HEK293 (cell line): ENCODE measurements at regions not wholly inside any gene's neighbourhood (a gene's known extent, or its start where the extent isn't known, plus 50 kb on each side); places are given as distances from the start of the nearest gene placed in this dataset.

ENCODE experiments used
- CTCF ChIA-PET: fragments of 350-600 bp; formaldehyde crosslinking; extraction: SDS; loops from one replicate; lab custom pipeline; 2021; ENCODE audit warnings: antibody characterized with exemption; lab: Yijun Ruan, JAX
- POLR2A ChIA-PET: fragments of 300-600 bp; formaldehyde crosslinking; extraction: SDS; loops from one replicate; lab custom pipeline; 2020; ENCODE audit warnings: antibody characterized with exemption, inconsistent platforms; lab: Yijun Ruan, JAX
- H3K27ac ChIP-seq: fragments of 200-500 bp; sonication (Bioruptor generic); 2 replicates; pipeline ENCODE4 v1.5.1; 2014; ENCODE audit warnings: low read depth, low read length, control low read depth, inconsistent platforms; ENCODE audit errors: extremely low read depth
- H3K36me3 ChIP-seq, 2 experiments: fragments of 200-500 bp in 1 of 2; sonication (Bioruptor generic) in 1 of 2; 1 replicate in 1 of 2; 2 replicates in 1 of 2; pipeline ENCODE4 v1.5.1; 2014 to 2017; ENCODE audit warnings: inconsistent platforms in 2 of 2, low read length in 2 of 2; ENCODE audit not compliant: control insufficient read depth in 2 of 2, insufficient read depth in 1 of 2
- H3K4me1 ChIP-seq: fragments of 200-500 bp; sonication (Bioruptor generic); 2 replicates; pipeline ENCODE4 v1.5.1; 2014; ENCODE audit warnings: mild to moderate bottlenecking, low read length, inconsistent platforms; ENCODE audit not compliant: control insufficient read depth, insufficient read depth
- H3K4me3 ChIP-seq: 2 replicates; pipeline ENCODE4 v1.5.1; 2011; ENCODE audit warnings: low read depth, mild to moderate bottlenecking, control low read depth, low read length, moderate library complexity
- H3K9me3 ChIP-seq: fragments of 200-500 bp; sonication (Bioruptor generic); 2 replicates; pipeline ENCODE4 v1.5.1; 2014; ENCODE audit warnings: low read depth, low read length, inconsistent platforms; ENCODE audit not compliant: control insufficient read depth, insufficient read depth
- BCL6B ChIP-seq: fragments of 450-650 bp; formaldehyde crosslinking; IDR thresholded peaks from 2 replicates; pipeline ENCODE4 v1.5.1; 2017; ENCODE audit warnings: missing biosample characterization, missing genetic modification characterization
- GFI1B ChIP-seq: fragments of 450-650 bp; formaldehyde crosslinking; IDR thresholded peaks from 2 replicates; pipeline ENCODE4 v1.5.1; 2016; ENCODE audit warnings: missing biosample characterization, missing genetic modification characterization
- KLF17 ChIP-seq: fragments of 450-650 bp; formaldehyde crosslinking; IDR thresholded peaks from 2 replicates; pipeline ENCODE4 v1.5.1; 2016; ENCODE audit warnings: missing biosample characterization, missing genetic modification characterization
- MEIS1 ChIP-seq: sonication (generic); formaldehyde crosslinking; IDR thresholded peaks from 2 replicates; pipeline ENCODE4 v1.8.1; 2022; ENCODE audit warnings: missing genetic modification reagents, mild to moderate bottlenecking, borderline replicate concordance
- SCRT2 ChIP-seq: fragments of 450-650 bp; formaldehyde crosslinking; IDR thresholded peaks from 2 replicates; pipeline ENCODE4 v1.5.1; 2016; ENCODE audit warnings: missing biosample characterization, missing genetic modification characterization
- SP3 ChIP-seq: fragments of 450-650 bp; formaldehyde crosslinking; IDR thresholded peaks from 2 replicates; pipeline ENCODE4 v1.5.1; 2016; ENCODE audit warnings: missing biosample characterization, missing genetic modification characterization
- TCF7L2 ChIP-seq: IDR thresholded peaks from 2 replicates; pipeline ENCODE4 v1.6.1; 2011; ENCODE audit warnings: low read depth, mild to moderate bottlenecking, inconsistent platforms, low read length, moderate library complexity, borderline replicate concordance
- ZBTB17 ChIP-seq: fragments of 450-650 bp; formaldehyde crosslinking; IDR thresholded peaks from 2 replicates; pipeline ENCODE4 v1.5.1; 2016; ENCODE audit warnings: missing biosample characterization, missing genetic modification characterization
- ZBTB49 ChIP-seq: fragments of 450-650 bp; formaldehyde crosslinking; IDR thresholded peaks from 2 replicates; pipeline ENCODE4 v1.5.1; 2016; ENCODE audit warnings: missing biosample characterization, missing genetic modification characterization, low read depth
- ZBTB6 ChIP-seq: fragments of 450-650 bp; formaldehyde crosslinking; IDR thresholded peaks from 2 replicates; pipeline ENCODE4 v1.5.1; 2017; ENCODE audit warnings: missing biosample characterization, missing genetic modification characterization
- ZNF140 ChIP-seq: fragments of 450-650 bp; formaldehyde crosslinking; IDR thresholded peaks from 2 replicates; pipeline ENCODE4 v1.5.1; 2016; ENCODE audit warnings: missing biosample characterization, missing genetic modification characterization
- ZNF16 ChIP-seq: fragments of 450-650 bp; formaldehyde crosslinking; IDR thresholded peaks from 2 replicates; pipeline ENCODE4 v1.5.1; 2016; ENCODE audit warnings: low read depth, missing biosample characterization, missing genetic modification characterization
- ZNF174 ChIP-seq: fragments of 450-650 bp; formaldehyde crosslinking; IDR thresholded peaks from 2 replicates; pipeline ENCODE4 v1.5.0; 2017; ENCODE audit warnings: missing biosample characterization, mild to moderate bottlenecking, missing genetic modification characterization
- ZNF302 ChIP-seq: fragments of 450-650 bp; formaldehyde crosslinking; IDR thresholded peaks from 2 replicates; pipeline ENCODE4 v1.5.1; 2016; ENCODE audit warnings: missing biosample characterization, missing genetic modification characterization, low read depth
- ZNF341 ChIP-seq: fragments of 450-650 bp; formaldehyde crosslinking; IDR thresholded peaks from 2 replicates; pipeline ENCODE4; 2016; ENCODE audit warnings: low read depth, missing biosample characterization, missing genetic modification characterization
- ZNF362 ChIP-seq: fragments of 450-650 bp; formaldehyde crosslinking; IDR thresholded peaks from 2 replicates; pipeline ENCODE4 v1.5.1; 2016; ENCODE audit warnings: missing biosample characterization, missing genetic modification characterization
- ZNF394 ChIP-seq: fragments of 450-650 bp; formaldehyde crosslinking; IDR thresholded peaks from 2 replicates; pipeline ENCODE4 v1.5.1; 2016; ENCODE audit warnings: missing biosample characterization, missing genetic modification characterization, mild to moderate bottlenecking, moderate library complexity, borderline replicate concordance
- ZNF398 ChIP-seq: fragments of 450-650 bp; formaldehyde crosslinking; IDR thresholded peaks from 2 replicates; pipeline ENCODE4 v1.5.1; 2017; ENCODE audit warnings: missing biosample characterization, missing genetic modification characterization
- ZNF501 ChIP-seq: fragments of 450-650 bp; formaldehyde crosslinking; IDR thresholded peaks from 2 replicates; pipeline ENCODE4 v1.5.1; 2016; ENCODE audit warnings: missing biosample characterization, missing genetic modification characterization
- ZNF555 ChIP-seq: fragments of 450-650 bp; formaldehyde crosslinking; conservative IDR thresholded peaks from 2 replicates; pipeline ENCODE4 v1.5.1; 2017; ENCODE audit warnings: missing biosample characterization, mild to moderate bottlenecking, missing genetic modification characterization, inconsistent platforms
- ZNF610 ChIP-seq: fragments of 450-650 bp; formaldehyde crosslinking; IDR thresholded peaks from 2 replicates; pipeline ENCODE4 v1.5.1; 2016; ENCODE audit warnings: missing biosample characterization, missing genetic modification characterization, borderline replicate concordance
- ZNF623 ChIP-seq: fragments of 450-650 bp; formaldehyde crosslinking; IDR thresholded peaks from 2 replicates; pipeline ENCODE4 v1.5.1; 2016; ENCODE audit warnings: missing biosample characterization, missing genetic modification characterization
- ZNF707 ChIP-seq: fragments of 450-650 bp; formaldehyde crosslinking; IDR thresholded peaks from 2 replicates; pipeline ENCODE4 v1.5.1; 2016; ENCODE audit warnings: missing biosample characterization, missing genetic modification characterization
- ZNF785 ChIP-seq: fragments of 450-650 bp; formaldehyde crosslinking; IDR thresholded peaks from 2 replicates; pipeline ENCODE4 v1.5.1; 2016; ENCODE audit warnings: missing biosample characterization, missing genetic modification characterization
- ZSCAN5A ChIP-seq: fragments of 450-650 bp; formaldehyde crosslinking; IDR thresholded peaks from 2 replicates; pipeline ENCODE4 v1.5.1; 2016; ENCODE audit warnings: missing biosample characterization, missing genetic modification characterization

GRCh38 chr18:47735041-47735702, 195.3 kb downstream of the SMAD2 start:
- no peak for TF ChIP-seq SCRT2 (tag by site-specific recombination)
- no peak for TF ChIP-seq ZBTB17 (tag by site-specific recombination)
- TF ChIP-seq ZNF501 (tag by site-specific recombination), result no peak
- no peak for TF ChIP-seq GFI1B (tag by site-specific recombination)
- TF ChIP-seq MEIS1 (CRISPR knock-in tag), result no peak
- TF ChIP-seq ZNF174, result no peak
- no peak for TF ChIP-seq ZSCAN5A (tag by site-specific recombination)
- no peak for TF ChIP-seq TCF7L2
- TF ChIP-seq KLF17, result no peak
- TF ChIP-seq ZBTB6, result no peak
- no peak for TF ChIP-seq ZNF341 (tag by site-specific recombination)
- TF ChIP-seq ZNF16 (tag by site-specific recombination), result no peak
- TF ChIP-seq ZBTB49, result no peak
- no peak for TF ChIP-seq ZNF140
- TF ChIP-seq ZNF302 (tag by site-specific recombination), result no peak
- TF ChIP-seq ZNF398 (tag by site-specific recombination), result no peak
- no peak for TF ChIP-seq ZNF610
- no peaks in the 10 kb centered on the region for H3K4me1 ChIP-seq
- H3K36me3 ChIP-seq, result no peaks in the 10 kb centered on the region
- CTCF ChIA-PET, result interaction anchor here (3.0 kb wide), 1 partner anchor 13 kb away, joined by 12 read pairs; no protein-coding TSS in a partner anchor
- no peak overlapping the region for H3K4me3 ChIP-seq
- POLR2A ChIA-PET, result no interaction called here
- no peak overlapping the region for H3K27ac ChIP-seq
- no peaks in the 10 kb centered on the region for H3K9me3 ChIP-seq

GRCh38 chr18:47731276-47731675, 199.2 kb downstream of the SMAD2 start:
- Histone ChIP-seq H3K4me3 (no peak overlapping the region), H3K36me3 (no peaks in the 10 kb centered on the region), H3K9me3 (no peaks in the 10 kb centered on the region), H3K4me1 (no peaks in the 10 kb centered on the region), H3K27ac (no peak overlapping the region)
- CTCF ChIA-PET, result interaction anchor here (1.8 kb wide), 1 partner anchor 23 kb away, joined by 6 read pairs; no protein-coding TSS in a partner anchor
- POLR2A ChIA-PET, result no interaction called here
- TF ChIP-seq BCL6B (tag by site-specific recombination) (no peak), ZNF362 (tag by site-specific recombination) (no peak), ZNF785 (tag by site-specific recombination) (no peak), ZNF394 (tag by site-specific recombination) (no peak), ZNF707 (no peak), ZNF555 (tag by site-specific recombination) (no peak), ZNF623 (no peak), SP3 (no peak)
